HG03159 (cell line): ENCODE measurements at regions not wholly inside any gene's neighbourhood (a gene's known extent, or its start where the extent isn't known, plus 50 kb on each side); places are given as distances from the start of the nearest gene placed in this dataset.

ENCODE experiments used
- ATAC-seq: cut with Tn5 transposase; IDR thresholded peaks from one replicate; pipeline ENCODE4 v1.9.1; 2021; ENCODE audit warnings: mild to moderate bottlenecking, moderate library complexity; ENCODE audit not compliant: unreplicated experiment

- no peak for ATAC-seq
Observed at GRCh38 chr10:71138166-71138830, 74.1 kb upstream of the UNC5B start.

- ATAC-seq: no peak
Observed at GRCh38 chr10:71141528-71141927, 70.8 kb upstream of the UNC5B start.

- ATAC-seq: no peak
Observed at GRCh38 chr10:71143170-71143569, 69.2 kb upstream of the UNC5B start.

- no peak for ATAC-seq
Observed at GRCh38 chr10:71143610-71144009, 68.8 kb upstream of the UNC5B start.

- no peak for ATAC-seq
Observed at GRCh38 chr10:71144824-71145223, 67.5 kb upstream of the UNC5B start.

GRCh38 chr10:71145352-71145945, 66.9 kb upstream of the UNC5B start:
- no peak for ATAC-seq

- no peak for ATAC-seq
Observed at GRCh38 chr10:71150796-71151195, 61.6 kb upstream of the UNC5B start.

GRCh38 chr10:71152043-71152442, 60.3 kb upstream of the UNC5B start:
- ATAC-seq: no peak

GRCh38 chr10:71156436-71156835, 55.9 kb upstream of the UNC5B start:
- no peak for ATAC-seq

GRCh38 chr10:71157435-71157834, 54.9 kb upstream of the UNC5B start:
- no peak for ATAC-seq

- ATAC-seq: no peak
Observed at GRCh38 chr10:71158251-71158650, 54.1 kb upstream of the UNC5B start.

GRCh38 chr10:71158902-71159301, 53.5 kb upstream of the UNC5B start:
- ATAC-seq: no peak

GRCh38 chr10:71159892-71160291, 52.5 kb upstream of the UNC5B start:
- ATAC-seq: no peak

- no peak for ATAC-seq
Observed at GRCh38 chr10:71161425-71161824, 50.9 kb upstream of the UNC5B start.
